ENCODE measurements at regions not wholly inside any gene's neighbourhood (a gene's known extent, or its start where the extent isn't known, plus 50 kb on each side); places are given as distances from the start of the nearest gene placed in this dataset.

GRCh38 chr10:61839916-61840315 is 61.6 kb upstream of the ARID5B start:
- no peak overlapping the region for H3K4me3 ChIP-seq (ENCODE audit: low read depth, low read length)
- no peak for DNase-seq (ENCODE audit: low read depth)

DNA sequence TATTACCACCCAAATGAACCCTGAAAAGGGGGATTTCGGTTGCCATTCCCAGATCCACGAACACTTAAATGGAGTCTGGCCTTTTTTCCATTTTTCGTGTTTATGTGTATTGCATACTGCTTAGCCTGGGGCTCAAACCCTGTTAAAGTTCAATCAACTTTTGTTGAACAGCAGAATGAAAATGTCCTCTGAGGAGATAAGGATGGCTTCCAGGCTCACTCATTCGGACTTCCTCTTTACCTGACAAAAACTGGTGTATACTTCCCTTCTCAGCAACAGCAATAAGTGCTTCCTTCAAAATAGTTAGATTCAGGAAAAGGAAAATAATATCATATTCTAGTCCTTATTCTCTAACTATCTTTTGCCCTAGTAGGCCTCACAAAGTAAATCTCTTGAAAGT is 61.1 kb upstream of the ARID5B start:
- H3K4me3 ChIP-seq (ENCODE audit: low read depth, low read length) = no peak overlapping the region
- DNase-seq (ENCODE audit: low read depth) = no peak

DNA sequence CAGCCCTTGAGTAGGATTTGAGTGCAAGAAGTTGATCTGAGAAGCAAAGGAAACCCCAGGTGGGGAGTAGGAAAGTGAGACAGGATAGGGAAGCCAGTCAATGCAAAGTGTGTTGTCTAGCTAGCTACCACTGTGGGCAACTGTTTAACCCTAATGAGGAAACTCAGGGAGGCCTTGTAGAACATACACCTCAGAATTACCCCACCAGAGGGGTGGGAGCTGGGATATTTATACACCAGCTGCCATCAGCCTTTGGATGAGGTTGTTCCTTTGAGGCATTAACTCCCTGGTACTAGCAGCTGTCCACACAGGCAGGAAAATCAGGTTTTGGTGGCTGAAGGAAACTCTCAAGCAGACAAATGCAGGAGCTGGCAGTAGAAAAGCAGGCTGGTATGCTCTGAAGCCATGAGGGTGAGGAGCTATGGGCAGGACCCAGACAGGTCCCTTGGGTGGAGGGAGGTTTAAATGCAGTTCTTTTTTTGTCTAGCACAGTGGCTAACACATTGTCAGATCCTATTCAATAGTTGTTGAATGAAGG is 60.1 kb upstream of the ARID5B start:
- DNase-seq (ENCODE audit: low read depth) = no peak
- no peak overlapping the region for H3K4me3 ChIP-seq (ENCODE audit: low read depth, low read length)

- H3K4me3 ChIP-seq (ENCODE audit: low read depth, low read length) = no peak overlapping the region
- no peak for DNase-seq (ENCODE audit: low read depth)
Observed at GRCh38 chr10:61842755-61843497, 58.6 kb upstream of the ARID5B start.

- no peak overlapping the region for H3K4me3 ChIP-seq (ENCODE audit: low read depth, low read length)
- no peak for DNase-seq (ENCODE audit: low read depth)
Observed at GRCh38 chr10:61844116-61844822, 57.2 kb upstream of the ARID5B start.

DNA sequence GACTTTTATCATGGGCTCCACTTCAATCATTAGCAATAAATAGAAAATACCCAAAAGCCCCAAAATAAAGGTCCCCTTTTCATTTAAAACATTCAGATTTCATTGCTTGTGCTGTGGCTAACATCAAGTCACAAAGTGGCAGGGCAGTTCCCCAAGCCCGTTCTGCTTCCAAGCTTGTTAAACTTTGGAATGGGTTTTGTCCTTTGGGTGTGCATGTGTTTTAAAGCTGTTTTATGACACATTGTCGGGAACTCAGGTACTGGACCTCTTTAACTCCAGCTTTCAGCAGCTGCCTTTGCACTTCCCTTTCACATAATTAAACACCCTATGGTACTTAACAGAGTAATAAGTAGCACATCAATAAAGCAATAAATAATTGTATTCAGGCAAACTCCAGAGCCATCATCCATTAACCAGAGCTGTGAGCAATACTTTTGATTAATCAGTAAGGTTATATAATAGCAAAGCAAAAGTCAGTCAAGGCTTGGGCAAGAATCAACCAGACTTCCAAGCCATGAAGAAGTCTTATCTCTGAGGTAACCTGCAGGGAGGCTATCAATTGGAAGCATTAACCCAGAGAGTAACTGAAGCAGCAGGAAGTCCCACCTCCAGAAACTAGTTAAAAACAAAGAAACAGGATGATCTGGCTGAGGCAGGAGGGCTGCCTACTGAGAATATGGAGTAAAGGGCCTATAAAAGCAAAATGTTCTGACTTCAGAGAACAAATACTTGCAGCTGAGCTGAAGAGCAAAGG is 56.1 kb upstream of the ARID5B start:
- no peak for DNase-seq (ENCODE audit: low read depth)
- H3K4me3 ChIP-seq (ENCODE audit: low read depth, low read length) = no peak overlapping the region

DNA sequence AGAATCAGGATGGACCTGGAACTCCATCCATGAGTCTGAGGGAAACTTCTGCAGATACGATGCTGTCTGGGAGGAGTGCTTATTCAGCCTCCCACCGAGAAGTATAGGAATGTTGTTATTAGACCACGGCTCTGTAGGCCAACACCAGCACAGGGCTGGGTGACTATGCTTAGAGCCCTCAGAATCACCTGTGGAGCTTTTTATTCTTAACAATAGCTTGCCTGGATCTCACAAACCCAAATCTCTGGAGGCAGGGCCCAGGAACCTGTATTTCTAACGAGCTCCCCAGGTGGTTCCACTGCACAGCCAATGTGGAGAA is 55.6 kb upstream of the ARID5B start:
- no peak overlapping the region for H3K4me3 ChIP-seq (ENCODE audit: low read depth, low read length)
- no peak for DNase-seq (ENCODE audit: low read depth)

- H3K4me3 ChIP-seq (ENCODE audit: low read depth, low read length) = no peak overlapping the region
- no peak for DNase-seq (ENCODE audit: low read depth)
Observed at GRCh38 chr10:61846370-61847031, 55.0 kb upstream of the ARID5B start.

DNA sequence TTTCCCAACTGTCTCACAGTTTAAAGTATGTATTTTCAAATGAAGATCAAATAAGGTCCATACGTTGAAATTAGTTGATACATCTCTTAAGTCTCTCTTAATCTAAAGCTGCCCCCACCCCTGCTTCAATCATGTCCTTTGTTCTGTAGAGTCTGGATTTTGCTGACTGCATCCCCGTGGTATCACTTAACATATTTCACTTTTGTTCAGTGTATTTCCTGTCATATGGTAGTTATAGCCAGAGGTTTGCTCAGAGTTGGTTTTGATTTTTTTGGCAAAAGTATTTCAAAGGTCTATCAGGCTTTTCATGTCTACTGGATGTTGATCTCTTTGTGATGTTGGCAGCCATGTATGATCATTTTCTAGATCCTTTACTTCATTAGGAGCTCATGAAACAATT is 54.4 kb upstream of the ARID5B start:
- DNase-seq (ENCODE audit: low read depth) = no peak
- H3K4me3 ChIP-seq (ENCODE audit: low read depth, low read length) = no peak overlapping the region

- no peak overlapping the region for H3K4me3 ChIP-seq (ENCODE audit: low read depth, low read length)
- no peak for DNase-seq (ENCODE audit: low read depth)
Observed at GRCh38 chr10:61847640-61848039, 53.9 kb upstream of the ARID5B start.

GRCh38 chr10:61850376-61850775 is 51.1 kb upstream of the ARID5B start:
- no peak for DNase-seq (ENCODE audit: low read depth)
- no peak overlapping the region for H3K4me3 ChIP-seq (ENCODE audit: low read depth, low read length)
